Gastroesophageal sphincter (tissue), 3 donors: ENCODE measurements at regions not wholly inside any gene's neighbourhood (a gene's known extent, or its start where the extent isn't known, plus 50 kb on each side); places are given as distances from the start of the nearest gene placed in this dataset.

Experiments used
- CTCF ChIP-seq, 4 experiments: fragments of 200-600 bp in 2 of 4; fragments of 450-650 bp in 2 of 4; sonication (generic) in 1 of 4; IDR thresholded peaks; one replicate each; pipeline ENCODE4 v1.5.1; 2017 to 2019; ENCODE audit warnings: antibody characterized with exemption in 4 of 4, mild to moderate bottlenecking in 2 of 4, moderate library complexity in 2 of 4
- EP300 ChIP-seq: sonication (generic); formaldehyde crosslinking; IDR thresholded peaks from one replicate; pipeline ENCODE4 v1.6.1; 2017; ENCODE audit warnings: antibody characterized with exemption, mild to moderate bottlenecking
- POLR2AphosphoS5 ChIP-seq: sonication (generic); formaldehyde crosslinking; IDR thresholded peaks from one replicate; pipeline ENCODE4 v1.6.1; 2017; ENCODE audit warnings: antibody characterized with exemption

GRCh38 chr4:138076561-138076960 lies 165.6 kb downstream of the SLC7A11 start:
- no peak for TF ChIP-seq CTCF (IDR thresholded peaks at IDR 0.05)
- no peak for TF ChIP-seq POLR2AphosphoS5
- TF ChIP-seq EP300, result no peak
